ENCODE measurements at regions not wholly inside any gene's neighbourhood (a gene's known extent, or its start where the extent isn't known, plus 50 kb on each side); places are given as distances from the start of the nearest gene placed in this dataset.
"Not testable (repeated sequence)": the region's sequence is repeated elsewhere in the genome, so short reads cannot be mapped to it uniquely, and the experiment has no call there.

- no peak for DNase-seq
These were observed 57.1 kb downstream of the ADCYAP1 start for GRCh38 chr18:961644-962355.

GRCh38 chr18:963276-963675, 58.6 kb downstream of the ADCYAP1 start:
- DNase-seq = no peak

DNA sequence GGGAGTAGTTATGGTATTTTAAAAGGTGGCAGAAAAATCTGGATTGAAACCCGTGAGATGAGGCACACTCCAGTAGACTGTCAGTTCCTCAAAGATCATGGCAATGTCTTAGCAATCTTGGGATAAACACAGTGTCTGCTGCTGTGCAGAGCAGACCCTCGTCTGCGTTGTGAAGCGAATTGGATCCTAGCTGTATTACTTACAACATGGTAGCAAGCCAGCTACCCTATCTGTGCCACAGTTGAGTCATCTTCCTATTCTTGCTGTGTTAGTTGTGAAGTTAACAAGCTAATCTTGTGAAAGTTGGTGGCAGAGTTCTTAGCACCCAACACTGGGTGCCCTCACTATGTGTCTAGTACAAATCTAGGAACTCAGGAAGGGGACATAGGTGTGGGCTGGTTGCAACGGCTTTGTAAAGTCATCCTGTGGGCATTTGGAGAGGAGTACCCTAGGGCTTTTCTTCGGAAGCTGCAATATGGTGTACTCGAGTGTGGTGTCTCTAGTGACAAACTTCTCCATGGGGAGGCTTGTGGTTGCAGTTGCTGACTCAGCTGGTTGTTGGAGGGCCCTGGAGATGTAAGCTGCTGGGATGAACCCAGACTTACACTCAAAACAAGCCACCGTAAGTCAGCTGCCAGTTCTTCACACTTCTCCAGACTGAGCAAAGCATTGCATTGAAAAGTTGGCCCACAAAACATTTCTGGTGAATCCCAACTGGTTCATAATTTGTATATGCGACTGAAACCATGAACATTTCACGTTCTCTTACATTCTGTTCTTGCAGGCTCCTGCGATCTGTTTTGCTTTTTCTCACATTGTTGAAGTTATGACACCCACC, 61.5 kb downstream of the ADCYAP1 start:
- DNase-seq = no peak

DNA sequence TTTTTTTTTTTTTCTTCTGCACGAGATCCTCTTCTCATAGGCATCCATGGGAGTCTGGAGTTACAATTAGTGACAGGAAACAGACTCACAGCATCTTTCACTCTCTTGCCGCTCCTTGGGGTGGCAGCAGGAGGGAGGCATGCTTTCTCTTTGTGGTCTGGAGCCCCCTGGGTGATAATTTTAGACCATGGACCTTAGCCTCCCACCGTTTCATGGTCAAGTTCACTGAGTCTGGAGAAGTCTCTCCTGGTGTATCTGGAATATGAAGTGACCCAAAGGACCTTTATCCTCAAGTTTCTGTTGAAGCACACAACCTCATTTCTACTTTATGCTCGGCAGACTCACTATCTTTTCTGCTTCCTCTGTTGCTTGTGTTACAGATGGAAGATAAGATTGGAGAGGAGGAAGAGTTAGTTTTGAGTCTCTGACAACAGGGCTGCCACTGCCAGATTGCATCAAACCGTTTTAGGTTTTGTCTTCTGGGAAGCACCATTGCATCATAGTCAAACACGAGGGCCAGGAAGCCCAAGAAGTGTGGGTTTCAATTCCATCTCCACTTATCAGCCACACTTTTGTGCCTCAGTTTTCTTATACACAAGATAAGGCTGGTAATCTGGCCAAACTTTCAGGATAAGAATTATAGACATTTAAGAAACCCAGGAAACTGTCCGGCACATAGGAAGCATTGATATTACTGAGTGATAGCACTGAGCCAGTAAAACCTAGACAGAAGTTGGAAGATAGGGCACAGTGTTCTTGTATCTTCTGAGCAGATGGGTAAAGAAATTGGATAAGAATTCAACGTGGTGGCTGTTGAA, 62.3 kb downstream of the ADCYAP1 start:
- no peak for DNase-seq

DNA sequence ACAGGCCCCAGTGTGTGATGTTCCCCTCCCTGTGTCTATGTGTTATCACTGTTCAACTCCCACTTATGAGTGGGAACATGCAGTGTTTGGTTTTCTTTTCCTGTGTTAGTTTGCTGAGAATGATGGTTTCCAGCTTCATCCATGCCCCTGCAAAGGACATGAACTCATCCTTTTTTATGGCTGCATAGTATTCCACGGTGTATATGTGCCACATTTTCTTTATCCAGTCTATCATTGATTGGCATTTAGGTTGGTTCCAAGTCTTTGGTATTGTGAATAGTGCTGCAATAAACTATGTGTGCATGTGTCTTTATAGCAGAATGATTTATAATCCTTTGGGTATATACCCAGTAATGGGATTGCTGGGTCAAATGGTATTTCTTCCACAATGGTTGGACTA, 64.2 kb downstream of the ADCYAP1 start:
- DNase-seq = not testable (repeated sequence)

- DNase-seq = not testable (repeated sequence)
These were observed 64.6 kb downstream of the ADCYAP1 start for GRCh38 chr18:969311-969710.

DNA sequence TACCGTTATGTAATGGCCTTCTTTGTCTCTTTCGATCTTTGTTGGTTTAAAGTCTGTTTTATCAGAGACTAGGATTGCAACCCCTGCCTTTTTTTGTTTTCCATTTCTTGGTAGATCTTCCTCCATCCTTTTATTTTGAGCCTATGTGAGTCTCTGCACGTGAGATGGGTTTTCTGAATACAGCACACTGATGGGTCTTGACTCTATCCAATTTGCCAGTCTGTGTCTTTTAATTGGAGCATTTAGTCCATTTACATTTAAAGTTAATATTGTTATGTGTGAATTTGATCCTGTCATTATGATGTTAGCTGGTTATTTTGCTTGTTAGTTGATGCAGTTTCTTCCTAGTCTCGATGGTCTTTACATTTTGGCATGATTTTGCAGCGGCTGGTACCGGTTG, 69.9 kb downstream of the ADCYAP1 start:
- DNase-seq = not testable (repeated sequence)

- not testable (repeated sequence) for DNase-seq
These were observed 71.9 kb downstream of the ADCYAP1 start for GRCh38 chr18:976393-977128.

DNA sequence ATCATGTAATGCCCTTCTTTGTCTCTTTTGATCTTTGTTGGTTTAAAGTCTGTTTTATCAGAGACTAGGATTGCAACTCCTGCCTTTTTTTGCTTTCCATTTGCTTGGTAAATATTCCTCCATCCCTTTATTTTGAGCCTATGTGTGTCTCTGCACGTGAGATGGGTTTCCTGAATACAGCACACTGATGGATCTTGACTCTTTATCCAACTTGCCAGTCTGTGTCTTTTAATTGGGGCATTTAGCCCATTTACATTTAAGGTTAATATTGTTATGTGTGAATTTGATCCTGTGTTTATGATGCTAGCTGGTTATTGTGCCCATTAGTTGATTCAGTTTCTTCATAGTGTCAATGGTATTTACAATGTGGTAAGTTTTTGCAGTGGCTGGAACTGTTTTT, 72.7 kb downstream of the ADCYAP1 start:
- DNase-seq = not testable (repeated sequence)

- DNase-seq = not testable (repeated sequence)
These were observed 73.1 kb downstream of the ADCYAP1 start for GRCh38 chr18:977732-978131.

GRCh38 chr18:980586-980985, 75.9 kb downstream of the ADCYAP1 start:
- DNase-seq = no peak

- no peak for DNase-seq
These were observed 79.3 kb downstream of the ADCYAP1 start for GRCh38 chr18:984004-984403.

GRCh38 chr18:985212-985661, 80.6 kb downstream of the ADCYAP1 start:
- DNase-seq = no peak

DNA sequence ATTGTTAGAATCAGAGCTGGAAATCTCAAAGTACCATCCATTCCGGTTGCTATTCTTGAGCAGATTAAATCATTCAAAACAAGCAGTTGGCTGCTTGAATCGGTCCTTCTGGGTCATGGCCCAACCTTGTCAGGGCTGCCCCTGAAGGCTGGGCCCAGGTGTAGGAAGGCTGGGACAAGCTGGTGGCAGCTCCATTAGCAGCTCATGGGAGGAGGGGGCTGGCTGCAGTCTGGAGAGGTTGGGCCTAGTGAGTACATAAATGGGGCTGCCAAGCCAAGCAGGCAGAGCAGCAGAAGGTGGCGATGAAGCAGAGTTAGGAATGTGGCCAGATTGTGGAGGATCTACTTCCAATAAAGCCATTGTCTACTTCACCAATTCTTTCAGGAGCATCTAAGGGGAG, 81.4 kb downstream of the ADCYAP1 start:
- DNase-seq = no peak

GRCh38 chr18:986552-986951, 81.9 kb downstream of the ADCYAP1 start:
- no peak for DNase-seq

- no peak for DNase-seq
These were observed 82.9 kb downstream of the ADCYAP1 start for GRCh38 chr18:987325-988186.

GRCh38 chr18:989425-989824, 84.8 kb downstream of the ADCYAP1 start:
- no peak for DNase-seq

DNA sequence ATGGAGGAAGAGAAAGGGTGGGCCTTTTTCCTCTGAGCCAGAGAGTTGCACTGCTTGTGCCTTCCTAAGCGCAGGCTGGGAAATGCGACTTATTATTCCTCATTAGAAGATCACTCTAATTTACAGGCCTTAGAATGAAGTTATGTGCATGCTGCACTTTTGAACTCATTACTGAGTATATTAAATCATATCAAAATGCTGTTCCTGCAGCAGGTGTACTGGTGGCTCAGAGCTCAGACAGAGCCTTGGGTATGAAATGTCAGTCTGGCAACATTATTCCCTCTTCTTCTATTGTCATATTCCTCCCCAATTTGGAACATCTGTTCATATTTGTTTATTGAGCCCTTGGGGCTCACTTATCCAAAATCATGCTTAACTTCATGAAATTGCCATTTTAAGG, 85.5 kb downstream of the ADCYAP1 start:
- no peak for DNase-seq

DNA sequence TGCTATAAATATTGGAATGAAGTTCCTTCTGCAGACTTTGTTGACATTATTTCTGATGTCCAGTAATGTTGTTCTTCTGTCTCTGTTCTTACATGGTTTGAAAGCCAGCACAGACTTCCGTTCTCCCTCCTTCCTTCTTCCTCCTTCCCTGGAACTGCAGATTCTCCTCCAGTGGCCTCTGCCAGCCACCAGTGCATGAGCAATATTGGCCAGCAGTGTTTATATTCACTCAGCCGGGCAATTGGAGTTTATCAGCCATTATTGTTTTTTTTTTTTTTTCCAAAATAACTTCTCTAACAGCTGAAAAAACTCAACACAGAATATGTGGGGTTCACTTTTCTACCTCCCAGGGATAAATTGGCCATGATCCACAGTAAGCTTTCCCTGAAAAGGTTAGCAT, 86.8 kb downstream of the ADCYAP1 start:
- DNase-seq = no peak

DNA sequence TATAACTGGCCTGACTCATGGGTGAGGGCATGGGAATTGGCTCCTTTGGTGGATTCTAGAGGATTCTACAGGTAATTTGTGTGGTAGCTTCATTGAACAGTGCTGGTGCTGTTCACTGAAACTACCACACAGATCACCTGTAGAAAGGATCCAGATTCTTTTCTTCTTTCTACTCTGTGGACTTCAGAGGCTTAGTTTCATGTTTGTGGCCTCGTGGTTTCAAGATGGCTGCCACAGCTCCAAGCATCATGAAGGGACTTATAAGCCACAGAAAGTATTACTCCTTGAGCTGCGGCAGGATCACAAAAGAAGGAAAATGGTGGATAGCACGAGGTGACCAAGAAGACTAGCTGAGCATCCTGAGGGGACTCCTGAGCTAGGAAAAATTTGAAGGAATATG, 88.9 kb downstream of the ADCYAP1 start:
- DNase-seq = no peak

DNA sequence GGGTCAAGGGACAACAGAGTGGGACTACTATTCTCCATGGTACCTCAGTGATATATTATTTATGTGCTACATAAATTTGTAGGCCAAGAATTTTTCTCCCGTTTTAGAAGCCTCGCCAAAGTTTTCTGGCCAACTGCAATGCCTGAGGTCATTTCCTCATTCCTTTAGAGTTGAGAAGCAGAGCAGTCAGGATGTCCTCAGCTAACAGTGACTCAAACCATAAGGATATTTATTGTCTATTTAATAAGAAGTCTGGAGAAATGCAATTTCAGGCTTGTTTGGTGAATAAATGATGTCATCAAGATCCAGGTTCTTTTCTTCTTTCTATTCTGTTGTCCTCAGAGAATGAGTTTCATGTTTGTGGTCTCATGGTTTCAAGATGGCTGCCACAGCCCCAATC, 91.0 kb downstream of the ADCYAP1 start:
- DNase-seq = no peak

DNA sequence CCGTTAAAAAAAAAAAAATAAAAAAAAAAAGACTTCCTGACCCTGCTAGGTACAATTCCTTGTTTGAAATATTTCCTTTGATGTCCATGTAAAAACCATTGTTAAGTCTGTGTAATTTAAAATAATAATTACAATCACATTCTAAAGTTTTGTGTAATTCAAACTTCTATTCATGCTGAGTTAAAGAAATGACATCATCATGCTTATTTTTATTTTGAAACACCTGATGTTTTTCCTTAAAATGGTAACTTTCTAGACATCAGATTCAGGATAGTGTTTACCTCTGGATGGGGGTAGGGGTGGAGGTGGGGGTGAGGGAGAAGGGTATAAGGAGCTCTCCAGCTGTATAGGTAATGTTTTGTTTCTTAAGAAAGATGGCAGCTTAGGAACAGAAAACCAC, 92.8 kb downstream of the ADCYAP1 start:
- DNase-seq = no peak
